Effector memory CD4-positive, alpha-beta T cell (primary cell): ENCODE measurements at regions not wholly inside any gene's neighbourhood (a gene's known extent, or its start where the extent isn't known, plus 50 kb on each side); places are given as distances from the start of the nearest gene placed in this dataset.

Experiments used
- DNase-seq, 3 donors: peaks; one replicate each; pipeline ENCODE4 v3.0.0-alpha.2; 2020
- H3K27ac ChIP-seq: 2 replicates; pipeline ENCODE4 v1.7.0; 2013; ENCODE audit warnings: mild to moderate bottlenecking, low read length, moderate library complexity; ENCODE audit not compliant: insufficient read depth, poor library complexity, severe bottlenecking
- H3K27me3 ChIP-seq: replicated peaks from 2 replicates; pipeline ENCODE4 v1.7.0; 2013; ENCODE audit warnings: mild to moderate bottlenecking, low read length; ENCODE audit not compliant: insufficient read depth, control insufficient read depth, poor library complexity, severe bottlenecking
- H3K36me3 ChIP-seq: 2 replicates; pipeline ENCODE4 v1.7.0; 2013; ENCODE audit warnings: mild to moderate bottlenecking, low read length, moderate library complexity; ENCODE audit not compliant: control insufficient read depth, insufficient read depth
- H3K4me1 ChIP-seq: 2 replicates; pipeline ENCODE4 v1.7.0; 2013; ENCODE audit warnings: low read length, mild to moderate bottlenecking; ENCODE audit not compliant: control insufficient read depth, insufficient read depth, poor library complexity, severe bottlenecking
- H3K4me3 ChIP-seq: 2 replicates; pipeline ENCODE4 v1.7.0; 2013; ENCODE audit warnings: low read length, low read depth, mild to moderate bottlenecking; ENCODE audit not compliant: insufficient read depth, poor library complexity, severe bottlenecking
- H3K9me3 ChIP-seq: 2 replicates; pipeline ENCODE4 v1.7.0; 2013; ENCODE audit warnings: mild to moderate bottlenecking, low read length, moderate library complexity; ENCODE audit not compliant: control insufficient read depth

GRCh38 chr15:96670389-96670788 is 339.9 kb downstream of the NR2F2 start:
- no peaks in the 10 kb centered on the region for H3K36me3 ChIP-seq
- no peaks in the 10 kb centered on the region for H3K4me1 ChIP-seq
- no peaks in the 10 kb centered on the region for H3K9me3 ChIP-seq
- no peak overlapping the region for H3K27ac ChIP-seq
- H3K27me3 ChIP-seq = no peaks in the 10 kb centered on the region
- DNase-seq = no peak
- H3K4me3 ChIP-seq = no peak overlapping the region

GRCh38 chr15:96672629-96673028 is 342.1 kb downstream of the NR2F2 start:
- Histone ChIP-seq H3K9me3 (no peaks in the 10 kb centered on the region), H3K27me3 (no peaks in the 10 kb centered on the region), H3K4me1 (no peaks in the 10 kb centered on the region), H3K36me3 (no peaks in the 10 kb centered on the region), H3K4me3 (no peak overlapping the region), H3K27ac (no peak overlapping the region)
- DNase-seq = no peak

- DNase-seq = no peak
- Histone ChIP-seq H3K27me3 (peaks cover 10% of the 10 kb centered on the region), H3K9me3 (no peaks in the 10 kb centered on the region), H3K4me1 (no peaks in the 10 kb centered on the region), H3K27ac (no peak overlapping the region), H3K4me3 (no peak overlapping the region), H3K36me3 (no peaks in the 10 kb centered on the region)
Measured at GRCh38 chr15:96678386-96678785, 347.9 kb downstream of the NR2F2 start.

- no peaks in the 10 kb centered on the region for H3K9me3 ChIP-seq
- H3K27ac ChIP-seq = no peak overlapping the region
- H3K4me1 ChIP-seq = no peaks in the 10 kb centered on the region
- DNase-seq = no peak
- no peak overlapping the region for H3K4me3 ChIP-seq
- H3K36me3 ChIP-seq = no peaks in the 10 kb centered on the region
- peaks cover 2% of the 10 kb centered on the region for H3K27me3 ChIP-seq
Measured at GRCh38 chr15:96687388-96688107, 357.0 kb downstream of the NR2F2 start.

GRCh38 chr15:96690733-96691132 is 360.2 kb downstream of the NR2F2 start:
- no peak overlapping the region for H3K27ac ChIP-seq
- H3K9me3 ChIP-seq = no peaks in the 10 kb centered on the region
- H3K36me3 ChIP-seq = no peaks in the 10 kb centered on the region
- no peak for DNase-seq
- H3K27me3 ChIP-seq = no peaks in the 10 kb centered on the region
- no peaks in the 10 kb centered on the region for H3K4me1 ChIP-seq
- H3K4me3 ChIP-seq = no peak overlapping the region

- Histone ChIP-seq H3K27ac (no peak overlapping the region), H3K9me3 (no peaks in the 10 kb centered on the region), H3K4me3 (no peak overlapping the region), H3K4me1 (no peaks in the 10 kb centered on the region), H3K36me3 (no peaks in the 10 kb centered on the region), H3K27me3 (no peaks in the 10 kb centered on the region)
- no peak for DNase-seq
Measured at GRCh38 chr15:96692826-96693225, 362.3 kb downstream of the NR2F2 start.

GRCh38 chr15:96693515-96693914 is 363.0 kb downstream of the NR2F2 start:
- no peak overlapping the region for H3K4me3 ChIP-seq
- no peaks in the 10 kb centered on the region for H3K27me3 ChIP-seq
- H3K4me1 ChIP-seq = no peaks in the 10 kb centered on the region
- no peak for DNase-seq
- no peak overlapping the region for H3K27ac ChIP-seq
- H3K36me3 ChIP-seq = no peaks in the 10 kb centered on the region
- H3K9me3 ChIP-seq = no peaks in the 10 kb centered on the region

- Histone ChIP-seq H3K4me3 (no peak overlapping the region), H3K36me3 (no peaks in the 10 kb centered on the region), H3K27me3 (no peaks in the 10 kb centered on the region), H3K27ac (no peak overlapping the region), H3K9me3 (no peaks in the 10 kb centered on the region), H3K4me1 (no peaks in the 10 kb centered on the region)
- no peak for DNase-seq
Measured at GRCh38 chr15:96693990-96694517, 363.6 kb downstream of the NR2F2 start.

GRCh38 chr15:96695426-96695825 is 364.9 kb downstream of the NR2F2 start:
- H3K4me3 ChIP-seq = no peak overlapping the region
- no peak overlapping the region for H3K27ac ChIP-seq
- DNase-seq = no peak
- H3K4me1 ChIP-seq = no peaks in the 10 kb centered on the region
- no peaks in the 10 kb centered on the region for H3K27me3 ChIP-seq
- no peaks in the 10 kb centered on the region for H3K36me3 ChIP-seq
- H3K9me3 ChIP-seq = no peaks in the 10 kb centered on the region

GRCh38 chr15:96699871-96700401 is 369.4 kb downstream of the NR2F2 start:
- no peak overlapping the region for H3K4me3 ChIP-seq
- H3K27me3 ChIP-seq = no peaks in the 10 kb centered on the region
- H3K4me1 ChIP-seq = no peaks in the 10 kb centered on the region
- DNase-seq = no peak
- H3K27ac ChIP-seq = no peak overlapping the region
- no peaks in the 10 kb centered on the region for H3K36me3 ChIP-seq
- H3K9me3 ChIP-seq = no peaks in the 10 kb centered on the region
